ENCODE measurements at regions not wholly inside any gene's neighbourhood (a gene's known extent, or its start where the extent isn't known, plus 50 kb on each side); places are given as distances from the start of the nearest gene placed in this dataset.
A peak's percentile ranks its signal among the peaks of the same experiment; 100 is the strongest.

GRCh38 chr14:104461676-104462449 is 117.7 kb upstream of the C14orf180 start:
- peaks cover 0 to 23% (median 5%) of the 10 kb centered on the region in 4 donors for H3K27me3 ChIP-seq (ENCODE audit: control insufficient read depth in 4 of 4, insufficient read depth in 4 of 4, low read length in 3 of 4)
- no peak overlapping the region for H3K9ac ChIP-seq (ENCODE audit: low read depth in 1 of 2, low read length in 2 of 2)
- TF ChIP-seq FOXA2 (IDR thresholded peaks at IDR 0.05) (no peak), HNF4G (IDR thresholded peaks at IDR 0.05) (no peak), JUND (IDR thresholded peaks at IDR 0.05) (no peak), YY1 (IDR thresholded peaks at IDR 0.05) (no peak), ATF3 (IDR thresholded peaks at IDR 0.05) (no peak), ZBTB33 (IDR thresholded peaks at IDR 0.05) (no peak), SP1 (IDR thresholded peaks at IDR 0.05) (no peak), HNF4A (conservative IDR thresholded peaks at IDR 0.05) (no peak), CTCF (IDR thresholded peaks at IDR 0.05; ENCODE audit: low read depth, low read length, missing input control) (no peak), TAF1 (conservative IDR thresholded peaks at IDR 0.05) (no peak), FOXA1 (IDR thresholded peaks at IDR 0.05) (no peak), RAD21 (IDR thresholded peaks at IDR 0.05) (no peak), EGR1 (IDR thresholded peaks at IDR 0.05; ENCODE audit: low read depth in 2 of 2) (no peak)
- TF ChIP-seq, protein P1, sequence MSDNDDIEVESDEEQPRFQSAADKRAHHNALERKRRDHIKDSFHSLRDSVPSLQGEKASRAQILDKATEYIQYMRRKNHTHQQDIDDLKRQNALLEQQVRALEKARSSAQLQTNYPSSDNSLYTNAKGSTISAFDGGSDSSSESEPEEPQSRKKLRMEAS (IDR thresholded peaks at IDR 0.05), result no peak
- TF ChIP-seq, protein P2, sequence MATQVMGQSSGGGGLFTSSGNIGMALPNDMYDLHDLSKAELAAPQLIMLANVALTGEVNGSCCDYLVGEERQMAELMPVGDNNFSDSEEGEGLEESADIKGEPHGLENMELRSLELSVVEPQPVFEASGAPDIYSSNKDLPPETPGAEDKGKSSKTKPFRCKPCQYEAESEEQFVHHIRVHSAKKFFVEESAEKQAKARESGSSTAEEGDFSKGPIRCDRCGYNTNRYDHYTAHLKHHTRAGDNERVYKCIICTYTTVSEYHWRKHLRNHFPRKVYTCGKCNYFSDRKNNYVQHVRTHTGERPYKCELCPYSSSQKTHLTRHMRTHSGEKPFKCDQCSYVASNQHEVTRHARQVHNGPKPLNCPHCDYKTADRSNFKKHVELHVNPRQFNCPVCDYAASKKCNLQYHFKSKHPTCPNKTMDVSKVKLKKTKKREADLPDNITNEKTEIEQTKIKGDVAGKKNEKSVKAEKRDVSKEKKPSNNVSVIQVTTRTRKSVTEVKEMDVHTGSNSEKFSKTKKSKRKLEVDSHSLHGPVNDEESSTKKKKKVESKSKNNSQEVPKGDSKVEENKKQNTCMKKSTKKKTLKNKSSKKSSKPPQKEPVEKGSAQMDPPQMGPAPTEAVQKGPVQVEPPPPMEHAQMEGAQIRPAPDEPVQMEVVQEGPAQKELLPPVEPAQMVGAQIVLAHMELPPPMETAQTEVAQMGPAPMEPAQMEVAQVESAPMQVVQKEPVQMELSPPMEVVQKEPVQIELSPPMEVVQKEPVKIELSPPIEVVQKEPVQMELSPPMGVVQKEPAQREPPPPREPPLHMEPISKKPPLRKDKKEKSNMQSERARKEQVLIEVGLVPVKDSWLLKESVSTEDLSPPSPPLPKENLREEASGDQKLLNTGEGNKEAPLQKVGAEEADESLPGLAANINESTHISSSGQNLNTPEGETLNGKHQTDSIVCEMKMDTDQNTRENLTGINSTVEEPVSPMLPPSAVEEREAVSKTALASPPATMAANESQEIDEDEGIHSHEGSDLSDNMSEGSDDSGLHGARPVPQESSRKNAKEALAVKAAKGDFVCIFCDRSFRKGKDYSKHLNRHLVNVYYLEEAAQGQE (IDR thresholded peaks at IDR 0.05), result no peak
- H3K4me3 ChIP-seq (ENCODE audit: low read depth in 1 of 3, low read length in 3 of 3), result peak overlapping the region in 1 of 3 donors; percentile 15
- H3K27ac ChIP-seq (ENCODE audit: low read depth in 1 of 2, low read length in 2 of 2), result no peak overlapping the region
- H3K4me1 ChIP-seq (ENCODE audit: control insufficient read depth in 4 of 4, insufficient read depth in 4 of 4, low read length in 3 of 4), result peaks cover 0 to 7% (median 2%) of the 10 kb centered on the region in 4 donors
- peak; percentile 24 for DNase-seq (ENCODE audit: low spot score)
- no peaks in the 10 kb centered on the region for H3K9me3 ChIP-seq (ENCODE audit: control insufficient read depth in 4 of 4, low read length in 3 of 4)
- WGBS, result 4% methylated on average over 66 of the region's 66 CpGs
- no peaks in the 10 kb centered on the region for H3K36me3 ChIP-seq (ENCODE audit: control insufficient read depth in 4 of 4, insufficient read depth in 3 of 4, low read depth in 1 of 4, low read length in 3 of 4)
